Osteocyte (in vitro differentiated cells): ENCODE measurements at regions not wholly inside any gene's neighbourhood (a gene's known extent, or its start where the extent isn't known, plus 50 kb on each side); places are given as distances from the start of the nearest gene placed in this dataset.

Experiments used
- DNase-seq: peaks from one replicate; pipeline ENCODE4 v3.0.0; 2021; ENCODE audit warnings: mixed read lengths; ENCODE audit not compliant: unreplicated experiment; ENCODE audit errors: extremely low spot score
- H3K27ac Mint-ChIP-seq: one replicate; pipeline ENCODE4 v1.8.0; 2021; ENCODE audit warnings: mild to moderate bottlenecking, mixed read lengths; ENCODE audit not compliant: unreplicated experiment
- H3K27me3 Mint-ChIP-seq: one replicate; pipeline ENCODE4 v1.8.0; 2021; ENCODE audit warnings: mixed read lengths; ENCODE audit not compliant: unreplicated experiment
- H3K36me3 Mint-ChIP-seq: one replicate; pipeline ENCODE4 v1.8.0; 2021; ENCODE audit warnings: mixed read lengths; ENCODE audit not compliant: unreplicated experiment
- H3K4me1 Mint-ChIP-seq: one replicate; pipeline ENCODE4 v1.8.0; 2021; ENCODE audit warnings: mixed read lengths; ENCODE audit not compliant: unreplicated experiment
- H3K4me3 Mint-ChIP-seq: one replicate; pipeline ENCODE4 v1.8.0; 2021; ENCODE audit warnings: mild to moderate bottlenecking, moderate library complexity, mixed read lengths; ENCODE audit not compliant: unreplicated experiment
- H3K9me3 Mint-ChIP-seq: one replicate; pipeline ENCODE4 v1.8.0; 2021; ENCODE audit warnings: mixed read lengths; ENCODE audit not compliant: unreplicated experiment
- TF ChIP-seq, protein P1 (sequence below): fragments of 200-600 bp; sonication (generic); IDR thresholded peaks from 2 replicates; pipeline ENCODE4 v1.5.0; 2021; ENCODE audit warnings: antibody characterized with exemption, mild to moderate bottlenecking, moderate library complexity

- no peak overlapping the region for H3K27ac Mint-ChIP-seq
- no peaks in the 10 kb centered on the region for H3K4me1 Mint-ChIP-seq
- peaks cover 15% of the 10 kb centered on the region for H3K9me3 Mint-ChIP-seq
- H3K27me3 Mint-ChIP-seq, result no peaks in the 10 kb centered on the region
- no peak overlapping the region for H3K4me3 Mint-ChIP-seq
- no peak for DNase-seq
- TF ChIP-seq, protein P1, sequence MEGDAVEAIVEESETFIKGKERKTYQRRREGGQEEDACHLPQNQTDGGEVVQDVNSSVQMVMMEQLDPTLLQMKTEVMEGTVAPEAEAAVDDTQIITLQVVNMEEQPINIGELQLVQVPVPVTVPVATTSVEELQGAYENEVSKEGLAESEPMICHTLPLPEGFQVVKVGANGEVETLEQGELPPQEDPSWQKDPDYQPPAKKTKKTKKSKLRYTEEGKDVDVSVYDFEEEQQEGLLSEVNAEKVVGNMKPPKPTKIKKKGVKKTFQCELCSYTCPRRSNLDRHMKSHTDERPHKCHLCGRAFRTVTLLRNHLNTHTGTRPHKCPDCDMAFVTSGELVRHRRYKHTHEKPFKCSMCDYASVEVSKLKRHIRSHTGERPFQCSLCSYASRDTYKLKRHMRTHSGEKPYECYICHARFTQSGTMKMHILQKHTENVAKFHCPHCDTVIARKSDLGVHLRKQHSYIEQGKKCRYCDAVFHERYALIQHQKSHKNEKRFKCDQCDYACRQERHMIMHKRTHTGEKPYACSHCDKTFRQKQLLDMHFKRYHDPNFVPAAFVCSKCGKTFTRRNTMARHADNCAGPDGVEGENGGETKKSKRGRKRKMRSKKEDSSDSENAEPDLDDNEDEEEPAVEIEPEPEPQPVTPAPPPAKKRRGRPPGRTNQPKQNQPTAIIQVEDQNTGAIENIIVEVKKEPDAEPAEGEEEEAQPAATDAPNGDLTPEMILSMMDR, result no peak
- H3K36me3 Mint-ChIP-seq, result no peaks in the 10 kb centered on the region
These were observed 592.6 kb upstream of the HS6ST1 start for GRCh38 chr2:128911276-128911675.

DNA sequence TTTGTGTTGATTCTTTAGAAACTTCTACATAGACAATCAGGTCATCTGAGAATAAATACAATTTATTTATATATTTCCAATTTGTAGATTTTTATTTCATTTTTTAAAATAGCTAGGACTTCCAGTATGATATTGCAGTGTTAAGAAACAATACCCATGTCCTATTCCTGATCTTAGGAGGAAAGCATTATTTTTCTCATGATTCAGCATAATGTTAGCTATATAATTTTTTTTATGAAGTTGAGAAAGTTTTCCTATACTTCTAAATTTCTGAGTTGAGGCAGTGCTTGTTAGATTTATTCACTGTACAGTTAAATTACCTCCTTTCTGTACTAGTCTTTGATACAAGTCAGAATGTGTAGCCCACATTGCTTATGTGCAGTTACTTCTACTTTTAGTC lies 595.7 kb upstream of the HS6ST1 start:
- no peak for DNase-seq
- TF ChIP-seq, protein P1, result no peak

DNA sequence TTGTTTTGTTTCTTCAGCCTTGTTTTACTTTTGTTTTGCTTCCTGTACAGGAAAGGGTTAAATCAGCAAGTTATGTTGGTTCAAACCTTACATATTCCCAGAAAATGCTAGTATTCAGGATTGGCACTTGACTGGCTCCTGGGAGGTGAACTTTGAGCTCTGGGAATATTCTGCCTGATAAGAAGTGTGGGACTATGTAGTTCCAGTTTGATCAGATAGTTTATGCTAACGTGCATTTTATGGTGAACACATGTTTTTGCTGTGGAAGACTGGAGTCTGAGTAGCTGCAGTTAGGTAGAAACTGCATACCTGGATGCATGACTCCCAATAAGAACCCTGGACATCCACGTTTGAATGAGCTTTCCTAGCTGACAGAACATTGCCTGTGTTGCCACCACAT lies 603.1 kb upstream of the HS6ST1 start:
- no peak for DNase-seq
- TF ChIP-seq, protein P1, result no peak
- no peak overlapping the region for H3K4me3 Mint-ChIP-seq
- no peak overlapping the region for H3K27ac Mint-ChIP-seq
- H3K9me3 Mint-ChIP-seq, result peaks cover 16% of the 10 kb centered on the region
- no peaks in the 10 kb centered on the region for H3K36me3 Mint-ChIP-seq
- H3K27me3 Mint-ChIP-seq, result no peaks in the 10 kb centered on the region
- H3K4me1 Mint-ChIP-seq, result no peaks in the 10 kb centered on the region

More for the DNA sequence above, 595.7 kb upstream of the HS6ST1 start:
- H3K27ac Mint-ChIP-seq, result no peak overlapping the region
- no peaks in the 10 kb centered on the region for H3K36me3 Mint-ChIP-seq
- H3K4me1 Mint-ChIP-seq, result no peaks in the 10 kb centered on the region
- no peaks in the 10 kb centered on the region for H3K27me3 Mint-ChIP-seq
- H3K4me3 Mint-ChIP-seq, result no peak overlapping the region
- peaks cover 17% of the 10 kb centered on the region for H3K9me3 Mint-ChIP-seq

DNA sequence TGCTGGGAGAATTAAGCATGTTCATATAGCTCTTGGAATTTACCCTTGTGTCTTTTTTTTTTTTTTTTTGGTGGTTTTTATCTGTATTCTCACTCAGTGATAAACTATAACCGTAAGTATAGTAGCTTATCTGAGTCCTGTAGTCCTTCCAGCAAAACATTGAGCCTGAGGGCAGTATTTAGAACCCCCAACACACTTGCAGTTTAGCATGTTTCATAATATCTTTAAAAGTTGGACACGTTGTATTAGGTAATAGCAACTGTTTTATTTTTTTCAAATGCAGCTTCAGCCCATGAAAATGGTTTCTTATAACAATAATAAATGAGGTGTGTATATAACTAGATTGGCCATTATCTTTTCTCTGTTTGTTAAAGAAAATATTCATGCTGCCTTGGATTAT lies 603.5 kb upstream of the HS6ST1 start:
- Mint-ChIP-seq H3K36me3 (no peaks in the 10 kb centered on the region), H3K9me3 (peaks cover 16% of the 10 kb centered on the region), H3K27me3 (no peaks in the 10 kb centered on the region), H3K4me1 (no peaks in the 10 kb centered on the region), H3K27ac (no peak overlapping the region), H3K4me3 (no peak overlapping the region)
- no peak for DNase-seq
- TF ChIP-seq, protein P1, result no peak

- Mint-ChIP-seq H3K27ac (no peak overlapping the region), H3K4me1 (no peaks in the 10 kb centered on the region), H3K9me3 (peaks cover 23% of the 10 kb centered on the region), H3K27me3 (no peaks in the 10 kb centered on the region), H3K36me3 (no peaks in the 10 kb centered on the region), H3K4me3 (no peak overlapping the region)
- TF ChIP-seq, protein P1, result no peak
- no peak for DNase-seq
These were observed 607.0 kb upstream of the HS6ST1 start for GRCh38 chr2:128925631-128926030.
